Astrocyte (in vitro differentiated cells and primary cell): ENCODE measurements at regions not wholly inside any gene's neighbourhood (a gene's known extent, or its start where the extent isn't known, plus 50 kb on each side); places are given as distances from the start of the nearest gene placed in this dataset.

Experiments
- EZH2 ChIP-seq: IDR thresholded peaks from 2 replicates; pipeline ENCODE4 v1.6.1; 2012; ENCODE audit warnings: mild to moderate bottlenecking, low read length, inconsistent platforms; ENCODE audit not compliant: insufficient read depth
- TF ChIP-seq, protein P1 (sequence below): IDR thresholded peaks from 2 replicates; pipeline ENCODE4 v1.5.1; 2011; ENCODE audit warnings: low read depth, mild to moderate bottlenecking, inconsistent platforms, low read length, moderate library complexity; ENCODE audit not compliant: insufficient read depth

DNA sequence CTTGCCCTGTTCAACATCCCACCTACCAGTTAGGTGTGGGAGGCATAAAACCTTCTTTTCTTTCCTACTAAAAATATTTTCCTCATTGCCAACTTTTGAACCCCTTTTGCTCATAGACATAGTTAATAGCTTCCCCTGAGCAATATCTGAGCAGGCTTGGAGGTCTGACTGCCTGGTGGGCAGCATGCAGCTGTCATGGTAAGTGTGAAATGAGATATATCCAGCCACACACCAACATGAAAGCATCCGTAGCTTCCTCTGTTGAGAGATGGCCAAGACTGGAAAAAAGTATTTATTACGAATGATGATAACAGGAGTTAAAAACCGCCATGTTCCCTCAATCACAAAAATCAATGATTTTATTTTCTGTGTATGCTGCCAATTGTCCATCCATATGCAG lies 190.1 kb downstream of the TMEM38B start:
- no peak for TF ChIP-seq EZH2
- TF ChIP-seq, protein P1, sequence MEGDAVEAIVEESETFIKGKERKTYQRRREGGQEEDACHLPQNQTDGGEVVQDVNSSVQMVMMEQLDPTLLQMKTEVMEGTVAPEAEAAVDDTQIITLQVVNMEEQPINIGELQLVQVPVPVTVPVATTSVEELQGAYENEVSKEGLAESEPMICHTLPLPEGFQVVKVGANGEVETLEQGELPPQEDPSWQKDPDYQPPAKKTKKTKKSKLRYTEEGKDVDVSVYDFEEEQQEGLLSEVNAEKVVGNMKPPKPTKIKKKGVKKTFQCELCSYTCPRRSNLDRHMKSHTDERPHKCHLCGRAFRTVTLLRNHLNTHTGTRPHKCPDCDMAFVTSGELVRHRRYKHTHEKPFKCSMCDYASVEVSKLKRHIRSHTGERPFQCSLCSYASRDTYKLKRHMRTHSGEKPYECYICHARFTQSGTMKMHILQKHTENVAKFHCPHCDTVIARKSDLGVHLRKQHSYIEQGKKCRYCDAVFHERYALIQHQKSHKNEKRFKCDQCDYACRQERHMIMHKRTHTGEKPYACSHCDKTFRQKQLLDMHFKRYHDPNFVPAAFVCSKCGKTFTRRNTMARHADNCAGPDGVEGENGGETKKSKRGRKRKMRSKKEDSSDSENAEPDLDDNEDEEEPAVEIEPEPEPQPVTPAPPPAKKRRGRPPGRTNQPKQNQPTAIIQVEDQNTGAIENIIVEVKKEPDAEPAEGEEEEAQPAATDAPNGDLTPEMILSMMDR = no peak
